NCI-H774 (cell line): ENCODE measurements at regions not wholly inside any gene's neighbourhood (a gene's known extent, or its start where the extent isn't known, plus 50 kb on each side); places are given as distances from the start of the nearest gene placed in this dataset.

Experiments used
- DNase-seq: peaks from one replicate; lab custom pipeline; 2025; lab: John Stamatoyannopoulos, UW

- no peak for DNase-seq
Measured at GRCh38 chr1:219773110-219773509, 155.2 kb downstream of the SLC30A10 start.

- no peak for DNase-seq
Measured at GRCh38 chr1:219772265-219773036, 155.9 kb downstream of the SLC30A10 start.

DNA sequence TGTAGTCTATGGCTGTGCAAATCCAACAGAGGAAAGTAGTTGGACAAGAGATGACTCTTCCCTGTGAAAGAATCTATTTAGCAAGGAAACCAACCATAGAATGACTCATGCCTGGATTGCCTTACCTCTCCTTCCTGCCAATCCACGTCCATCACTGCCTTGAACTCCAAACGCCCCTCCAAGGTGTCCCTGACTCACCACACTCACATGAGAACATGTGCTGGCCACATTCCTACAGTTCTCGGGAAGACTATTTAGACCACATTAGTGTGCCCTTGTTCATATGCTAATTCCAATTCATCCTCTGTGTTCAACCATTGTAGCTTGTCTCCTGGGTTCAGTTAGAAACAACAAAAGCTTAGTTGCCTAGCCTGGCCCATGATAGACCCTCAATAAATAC is 157.3 kb downstream of the SLC30A10 start:
- DNase-seq, result no peak

GRCh38 chr1:219763321-219763720 is 150.4 kb upstream of the ZC3H11B start:
- no peak for DNase-seq

- DNase-seq, result no peak
Measured at GRCh38 chr1:219761208-219761860, 148.4 kb upstream of the ZC3H11B start.

- no peak for DNase-seq
Measured at GRCh38 chr1:219759095-219759494, 146.2 kb upstream of the ZC3H11B start.

- DNase-seq, result no peak
Measured at GRCh38 chr1:219757890-219758289, 145.0 kb upstream of the ZC3H11B start.

DNA sequence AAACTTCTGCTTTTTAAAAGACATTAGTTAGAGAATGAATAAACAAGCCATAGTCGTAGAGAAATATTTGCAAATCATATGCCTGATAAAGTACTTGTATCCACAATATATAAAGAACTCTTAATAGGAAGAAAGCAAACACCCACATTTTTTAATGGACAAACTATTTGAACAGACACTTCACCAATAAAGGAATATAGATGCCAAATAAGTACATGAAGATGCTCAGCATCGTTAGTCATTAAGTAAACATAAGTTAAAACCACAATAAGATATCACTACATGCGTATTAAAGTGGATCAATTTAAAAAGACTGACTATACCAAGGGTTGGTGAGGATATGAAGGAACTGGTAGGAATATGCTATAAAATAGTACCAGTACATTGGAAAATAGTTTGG is 142.3 kb upstream of the ZC3H11B start:
- DNase-seq, result no peak

DNA sequence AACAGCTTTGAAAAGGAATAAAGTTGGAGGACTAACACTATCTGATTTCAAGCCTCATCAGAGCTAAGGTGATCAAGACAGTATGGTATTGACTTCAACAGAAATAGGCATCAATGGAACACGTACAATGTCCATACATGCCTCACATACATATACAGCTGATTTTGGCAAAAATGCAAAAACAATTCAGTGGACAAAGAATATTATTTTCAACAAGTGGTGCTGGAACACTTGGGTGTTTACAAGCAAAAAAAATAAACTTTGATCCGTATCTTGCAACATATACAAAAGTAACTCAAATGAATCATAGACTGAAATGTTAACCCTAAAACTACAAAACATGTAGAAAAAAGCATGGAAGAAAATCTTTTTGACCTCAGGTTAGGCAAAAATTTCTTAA is 141.9 kb upstream of the ZC3H11B start:
- no peak for DNase-seq

GRCh38 chr1:219753914-219754313 is 141.0 kb upstream of the ZC3H11B start:
- DNase-seq, result no peak

DNA sequence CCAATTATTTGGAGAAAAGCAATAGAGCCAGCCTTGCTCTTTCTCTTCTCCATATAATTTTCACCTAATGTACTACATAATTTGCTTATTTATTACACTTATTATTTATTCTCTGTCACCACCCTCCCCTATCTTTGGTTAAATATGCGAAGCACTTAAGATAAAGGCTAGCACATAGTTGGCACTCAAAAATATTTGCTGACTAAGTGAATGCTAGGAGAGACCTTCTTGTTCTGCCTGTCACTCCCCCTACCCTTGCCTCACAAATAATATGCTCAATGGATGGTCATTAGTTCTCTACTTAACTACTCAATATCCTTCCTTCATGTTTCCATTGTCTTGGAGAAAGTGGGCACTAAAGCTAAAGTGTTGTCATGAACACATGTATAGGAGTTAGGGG is 139.7 kb upstream of the ZC3H11B start:
- no peak for DNase-seq

DNA sequence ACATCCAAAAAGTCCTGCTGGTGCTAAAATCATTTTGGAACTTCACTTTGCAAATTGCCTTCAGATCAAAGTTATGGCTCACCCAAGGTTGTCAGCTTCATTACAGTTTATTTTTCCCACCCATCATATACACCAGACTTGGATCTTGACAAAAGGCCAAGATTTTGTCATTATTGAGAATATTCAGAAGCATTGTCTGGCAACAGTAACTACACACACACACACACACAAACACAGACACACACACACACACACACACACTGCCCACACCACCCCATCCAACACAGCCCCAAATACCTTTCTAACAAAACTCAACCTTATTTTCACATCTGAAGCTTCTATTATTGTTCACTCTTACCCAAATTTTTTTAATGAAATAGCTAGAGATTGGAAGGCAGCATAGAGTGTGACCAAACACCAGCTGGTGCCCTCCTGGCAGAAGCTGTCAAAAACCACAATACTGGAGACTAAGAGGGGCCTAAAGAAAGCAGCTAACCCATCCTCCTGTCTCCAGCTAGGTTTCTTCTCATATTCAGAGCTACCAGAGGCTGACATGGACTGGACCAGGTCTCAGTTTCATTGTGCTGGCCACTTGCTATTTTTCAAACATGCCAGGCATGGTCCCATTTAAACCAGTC is 139.1 kb upstream of the ZC3H11B start:
- DNase-seq, result no peak

GRCh38 chr1:219749370-219749769 is 136.5 kb upstream of the ZC3H11B start:
- DNase-seq, result no peak

DNA sequence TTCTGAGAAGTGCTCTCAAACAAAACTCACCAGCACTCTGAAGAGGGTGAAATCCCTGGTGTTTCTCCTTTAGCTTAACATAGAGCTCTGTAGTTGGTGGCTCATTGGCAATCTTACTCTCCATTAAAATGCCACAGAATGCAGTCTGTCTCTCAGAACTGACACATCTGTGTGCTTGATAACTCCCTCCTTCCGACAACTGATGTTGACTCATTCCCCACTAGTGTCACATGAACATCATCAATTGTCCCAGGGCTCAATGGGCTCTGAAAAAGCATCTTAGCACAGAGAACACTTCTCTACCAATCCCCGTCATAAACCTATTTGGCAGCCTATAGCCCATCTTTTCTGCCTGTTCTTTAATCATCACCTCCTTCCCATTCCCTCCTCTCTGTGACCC is 133.2 kb upstream of the ZC3H11B start:
- DNase-seq, result no peak

GRCh38 chr1:219744652-219745469 is 132.0 kb upstream of the ZC3H11B start:
- DNase-seq, result no peak

DNA sequence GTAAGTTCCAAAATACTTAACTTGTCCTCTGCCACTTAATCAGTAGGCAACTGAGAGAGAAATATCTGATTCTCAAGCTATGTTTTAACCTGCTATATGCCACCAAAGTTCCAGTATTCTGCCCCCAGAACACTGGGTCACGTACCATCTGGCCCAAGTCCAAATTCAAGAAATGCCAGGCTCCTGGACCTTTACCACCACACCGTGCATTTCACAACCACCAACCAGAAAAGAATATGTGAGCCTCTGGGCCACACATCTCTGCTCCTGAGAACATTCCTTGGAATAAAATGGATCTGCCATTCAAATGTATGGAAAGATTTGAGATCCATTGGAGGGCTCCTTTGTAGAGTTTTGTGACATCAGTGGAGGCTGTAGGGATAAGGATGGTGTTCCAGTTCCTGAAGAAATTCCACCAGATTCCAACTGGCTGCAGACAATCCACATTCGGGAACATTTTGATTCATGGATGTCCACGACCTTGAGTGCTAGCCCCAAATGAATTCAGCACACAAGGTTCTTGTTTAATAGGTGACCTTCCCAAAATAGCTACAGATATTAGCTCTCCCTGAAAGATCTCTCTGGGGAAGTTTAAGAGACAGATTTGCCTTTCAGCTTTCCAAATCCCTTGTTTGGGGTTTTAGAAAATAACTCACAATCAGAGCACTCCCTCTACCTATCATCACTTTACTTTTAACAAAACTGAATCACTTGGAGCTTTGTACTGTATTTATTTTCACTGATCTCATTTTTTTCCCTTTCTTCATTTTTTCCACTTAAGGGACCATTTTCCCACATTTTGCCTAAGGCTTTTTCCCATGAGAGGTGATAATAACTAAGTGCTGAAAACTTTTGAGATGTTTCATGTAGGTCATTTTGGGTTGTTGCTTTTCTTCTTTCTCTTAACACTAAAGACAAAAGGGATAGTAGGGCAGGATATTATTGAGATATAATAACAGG is 128.4 kb upstream of the ZC3H11B start:
- DNase-seq, result no peak

GRCh38 chr1:219733511-219734174 is 120.7 kb upstream of the ZC3H11B start:
- no peak for DNase-seq

GRCh38 chr1:219732814-219733491 is 120.0 kb upstream of the ZC3H11B start:
- DNase-seq, result no peak

GRCh38 chr1:219731771-219732170 is 118.9 kb upstream of the ZC3H11B start:
- no peak for DNase-seq
